ENCODE measurements at regions not wholly inside any gene's neighbourhood (a gene's known extent, or its start where the extent isn't known, plus 50 kb on each side); places are given as distances from the start of the nearest gene placed in this dataset.

DNA sequence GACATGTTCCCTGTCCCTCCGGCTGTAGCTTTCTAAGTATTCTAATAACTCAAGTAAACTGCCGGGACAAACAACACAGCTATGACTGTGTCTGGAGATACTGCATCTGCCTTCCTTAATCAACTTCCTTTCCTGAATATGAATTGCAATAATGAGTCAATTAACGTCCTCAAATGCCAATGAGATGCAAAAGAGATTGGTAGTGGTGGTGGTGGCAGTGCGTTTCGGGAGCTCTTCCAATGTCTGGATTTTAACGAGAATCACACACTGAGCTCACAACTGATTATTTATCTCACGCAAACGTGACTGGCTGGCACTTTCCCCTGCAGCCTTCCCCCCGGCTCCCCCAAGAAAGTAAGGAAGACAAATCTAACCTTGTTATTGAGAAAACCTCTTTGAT is 226.1 kb upstream of the GK2 start:
- TF ChIP-seq, protein P1, sequence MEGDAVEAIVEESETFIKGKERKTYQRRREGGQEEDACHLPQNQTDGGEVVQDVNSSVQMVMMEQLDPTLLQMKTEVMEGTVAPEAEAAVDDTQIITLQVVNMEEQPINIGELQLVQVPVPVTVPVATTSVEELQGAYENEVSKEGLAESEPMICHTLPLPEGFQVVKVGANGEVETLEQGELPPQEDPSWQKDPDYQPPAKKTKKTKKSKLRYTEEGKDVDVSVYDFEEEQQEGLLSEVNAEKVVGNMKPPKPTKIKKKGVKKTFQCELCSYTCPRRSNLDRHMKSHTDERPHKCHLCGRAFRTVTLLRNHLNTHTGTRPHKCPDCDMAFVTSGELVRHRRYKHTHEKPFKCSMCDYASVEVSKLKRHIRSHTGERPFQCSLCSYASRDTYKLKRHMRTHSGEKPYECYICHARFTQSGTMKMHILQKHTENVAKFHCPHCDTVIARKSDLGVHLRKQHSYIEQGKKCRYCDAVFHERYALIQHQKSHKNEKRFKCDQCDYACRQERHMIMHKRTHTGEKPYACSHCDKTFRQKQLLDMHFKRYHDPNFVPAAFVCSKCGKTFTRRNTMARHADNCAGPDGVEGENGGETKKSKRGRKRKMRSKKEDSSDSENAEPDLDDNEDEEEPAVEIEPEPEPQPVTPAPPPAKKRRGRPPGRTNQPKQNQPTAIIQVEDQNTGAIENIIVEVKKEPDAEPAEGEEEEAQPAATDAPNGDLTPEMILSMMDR (IDR thresholded peaks at IDR 0.05; ENCODE audit: low read depth, low read length) = no peak
- no peak overlapping the region for H3K4me3 ChIP-seq (ENCODE audit: low read depth, low read length)

DNA sequence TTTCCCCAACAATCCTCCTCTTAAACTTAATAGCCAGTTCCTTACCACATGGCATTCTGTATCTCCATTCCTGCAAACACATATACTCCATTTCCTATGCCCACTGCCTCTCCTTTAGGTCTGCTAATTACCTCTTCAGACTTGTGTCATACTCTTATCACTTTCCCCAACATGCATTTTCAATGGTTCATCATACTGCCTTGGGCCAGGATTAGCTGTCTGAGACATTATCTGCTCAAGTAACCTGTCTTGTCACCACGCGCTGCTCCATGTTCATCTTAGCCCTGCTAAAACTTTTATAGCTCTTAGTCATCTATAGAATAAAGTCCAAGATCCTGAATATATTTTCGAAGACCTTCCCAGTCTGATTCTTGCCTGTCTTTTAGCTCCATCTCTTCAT is 224.1 kb upstream of the GK2 start:
- TF ChIP-seq, protein P1 (IDR thresholded peaks at IDR 0.05; ENCODE audit: low read depth, low read length) = no peak
- no peak overlapping the region for H3K4me3 ChIP-seq (ENCODE audit: low read depth, low read length)

DNA sequence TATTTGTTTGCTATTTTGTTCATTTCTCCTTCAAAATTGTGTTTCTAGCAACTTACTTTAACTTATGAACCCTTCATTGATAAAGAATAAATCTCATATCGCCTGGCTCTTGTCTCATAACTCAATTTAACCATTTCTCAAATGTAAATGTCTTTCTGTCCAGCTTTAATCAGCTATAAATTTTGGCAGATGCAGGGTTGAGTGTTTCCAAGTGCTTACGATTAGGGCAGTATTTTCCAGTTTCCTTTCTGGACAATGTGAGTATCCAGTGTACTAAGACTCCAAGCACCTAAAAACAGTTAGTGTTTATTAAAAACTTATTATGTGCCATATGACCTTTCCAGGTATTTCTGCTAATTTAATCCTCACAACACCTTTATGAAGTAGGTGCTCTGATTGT is 218.6 kb upstream of the GK2 start:
- TF ChIP-seq, protein P1 (IDR thresholded peaks at IDR 0.05; ENCODE audit: low read depth, low read length) = no peak
- no peak overlapping the region for H3K4me3 ChIP-seq (ENCODE audit: low read depth, low read length)

DNA sequence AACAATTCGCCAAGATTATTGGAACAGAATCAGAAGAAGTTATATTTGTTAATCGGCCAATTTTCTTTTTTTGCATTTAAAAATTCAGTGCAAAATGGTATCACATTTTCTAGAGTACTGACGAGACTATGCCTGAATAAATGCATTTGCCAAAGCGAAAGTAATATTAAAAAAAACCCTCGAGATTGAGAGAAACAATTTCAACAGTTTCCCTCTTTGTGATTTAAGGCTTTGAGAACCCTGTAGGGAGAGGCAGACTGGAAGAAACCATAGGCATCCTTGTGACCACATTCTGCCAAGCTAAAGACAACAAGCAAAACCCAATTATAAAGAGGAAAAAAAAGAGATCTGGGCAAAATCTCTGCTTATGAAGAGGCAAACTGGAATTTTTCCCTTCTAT is 218.1 kb upstream of the GK2 start:
- TF ChIP-seq, protein P1 (IDR thresholded peaks at IDR 0.05; ENCODE audit: low read depth, low read length) = no peak

DNA sequence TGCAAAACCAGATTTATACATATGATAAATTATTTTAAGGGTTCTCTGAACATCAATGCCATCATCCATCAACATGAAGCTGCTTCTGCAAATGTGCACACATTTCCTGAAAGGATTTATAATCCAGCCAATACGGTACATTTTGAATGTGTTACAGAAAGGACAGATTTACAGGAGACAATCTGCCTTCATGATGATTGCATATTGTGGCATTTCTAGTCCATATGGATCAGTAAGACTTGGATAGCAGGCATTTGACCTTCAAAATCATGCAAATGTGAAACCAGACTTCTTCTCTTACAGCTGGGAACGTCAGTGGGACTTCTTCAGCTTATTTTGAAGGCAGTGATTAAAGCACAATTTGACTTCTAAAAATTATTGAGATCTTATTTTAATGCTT is 217.3 kb upstream of the GK2 start:
- H3K4me3 ChIP-seq (ENCODE audit: low read depth, low read length) = no peak overlapping the region
- TF ChIP-seq, protein P1 (IDR thresholded peaks at IDR 0.05; ENCODE audit: low read depth, low read length) = no peak

More for the DNA sequence above, 218.1 kb upstream of the GK2 start:
- H3K4me3 ChIP-seq (ENCODE audit: low read depth, low read length) = peak overlapping the region; percentile 20; the same call in 1 of the 2 replicates

DNA sequence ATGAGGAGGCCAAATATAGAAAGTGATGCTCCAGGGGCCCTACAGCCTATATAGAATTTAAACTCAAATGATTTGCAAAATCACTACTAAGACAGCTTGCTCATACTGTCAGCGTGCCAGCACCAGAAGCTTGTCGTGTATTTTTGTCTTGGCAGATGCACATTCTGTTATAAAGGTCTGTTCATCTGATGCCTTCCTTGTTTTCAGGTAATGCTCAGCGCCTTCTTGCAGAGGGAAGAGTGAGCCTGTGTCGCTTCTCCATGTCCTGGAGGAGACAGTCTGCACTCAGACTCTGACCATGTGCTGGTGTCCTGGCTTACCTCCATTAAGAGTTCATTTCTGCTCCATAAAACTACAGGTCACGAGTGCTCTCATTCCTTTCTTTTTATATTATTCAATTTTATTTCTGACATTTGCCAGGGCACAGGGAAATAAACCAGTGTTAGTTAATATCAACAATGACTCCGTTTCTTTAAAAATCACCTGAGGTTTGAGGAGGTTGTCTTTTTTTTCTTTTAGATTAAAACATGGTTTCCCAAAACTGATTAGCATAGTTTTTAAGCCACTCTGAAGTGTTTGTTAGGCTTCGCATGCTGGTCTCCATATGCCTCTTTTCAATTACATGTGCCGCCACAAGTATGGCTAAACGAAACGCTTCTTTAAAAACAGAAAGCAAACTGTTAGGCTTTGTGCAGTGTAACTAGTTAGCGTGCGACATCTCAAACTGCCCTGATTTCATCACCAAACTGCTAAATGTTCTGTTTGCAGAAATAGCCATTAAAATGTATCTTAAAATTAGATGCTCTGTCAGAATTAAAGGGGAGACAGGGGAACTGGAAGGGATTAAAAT is 215.2 kb upstream of the GK2 start:
- peak overlapping the region; percentile 2; the same call in 1 of the 2 replicates for H3K4me3 ChIP-seq (ENCODE audit: low read depth, low read length)
- TF ChIP-seq, protein P1 (IDR thresholded peaks at IDR 0.05; ENCODE audit: low read depth, low read length) = no peak

DNA sequence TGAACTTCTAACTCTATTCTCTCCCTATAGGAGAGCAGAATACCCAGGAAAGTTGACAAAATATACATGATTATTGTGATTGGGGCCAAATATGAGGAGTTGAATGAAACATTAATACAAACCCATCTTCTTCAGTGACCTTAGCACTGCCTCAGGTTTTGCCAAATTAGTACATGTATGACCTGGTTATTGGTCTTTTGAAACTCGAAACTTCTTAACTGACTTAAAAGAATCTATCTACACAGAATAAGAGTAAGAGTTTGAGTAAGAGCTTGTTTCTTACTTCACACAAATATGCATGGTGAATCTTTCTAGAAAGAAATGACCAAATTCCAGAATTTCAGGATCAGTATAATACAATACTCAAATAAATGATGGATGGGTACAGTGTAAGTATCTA is 213.0 kb upstream of the GK2 start:
- H3K4me3 ChIP-seq (ENCODE audit: low read depth, low read length) = no peak overlapping the region
- TF ChIP-seq, protein P1 (IDR thresholded peaks at IDR 0.05; ENCODE audit: low read depth, low read length) = no peak
